Anterior cingulate cortex (tissue), 58 donors: ENCODE measurements at regions not wholly inside any gene's neighbourhood (a gene's known extent, or its start where the extent isn't known, plus 50 kb on each side); places are given as distances from the start of the nearest gene placed in this dataset.

Source experiments
- DNase-seq, 58 donors: peaks; one replicate each; lab custom pipeline; 2025; lab: John Stamatoyannopoulos, UW

- peak in 7 of 58 donors; percentile 26 to 70 (median 43) for DNase-seq
These were observed 158.3 kb downstream of the GLI2 start for GRCh38 chr2:120893811-120894584.

DNA sequence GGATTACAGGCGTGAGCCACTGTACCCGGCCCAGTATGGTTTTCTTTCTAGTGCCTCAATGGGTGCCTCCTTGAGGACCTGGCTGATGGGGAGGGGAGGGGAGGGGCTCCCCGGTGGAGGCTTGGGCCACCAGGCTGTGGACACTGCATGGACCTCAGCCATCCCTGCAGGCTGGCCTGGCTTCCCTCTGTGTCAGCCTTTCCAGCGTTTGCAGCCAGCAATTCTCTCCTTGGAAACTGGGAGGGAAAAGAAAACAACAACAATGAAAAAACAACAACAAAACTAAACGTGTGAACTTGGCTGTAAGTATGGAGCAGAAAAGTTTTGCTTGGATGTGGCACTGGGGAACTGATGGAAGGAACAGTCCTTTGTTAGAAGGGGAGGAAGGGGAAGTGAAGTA, 159.3 kb downstream of the GLI2 start:
- DNase-seq, result peak in 24 of 58 donors; percentile 19 to 68 (median 33)

DNA sequence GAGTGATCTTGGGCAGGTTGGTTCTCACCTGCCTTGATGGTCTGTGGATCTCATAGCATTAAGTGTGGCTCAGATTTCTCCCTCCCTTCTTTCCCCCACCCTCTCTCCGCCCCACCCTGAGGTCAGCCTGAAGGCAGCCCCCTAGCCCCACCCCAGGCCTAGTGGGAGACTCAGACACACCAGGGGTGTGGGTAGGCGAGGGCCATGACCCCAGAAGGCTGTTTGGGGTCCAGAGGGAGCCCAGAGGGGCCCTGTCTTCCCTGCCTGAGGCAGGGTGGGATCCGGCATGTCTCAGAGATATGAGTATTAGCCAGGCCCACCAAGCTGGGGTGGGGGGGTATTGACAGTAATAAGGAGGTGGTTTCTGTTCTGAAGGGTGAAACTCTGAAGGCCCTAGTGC, 160.5 kb downstream of the GLI2 start:
- no peak for DNase-seq

DNA sequence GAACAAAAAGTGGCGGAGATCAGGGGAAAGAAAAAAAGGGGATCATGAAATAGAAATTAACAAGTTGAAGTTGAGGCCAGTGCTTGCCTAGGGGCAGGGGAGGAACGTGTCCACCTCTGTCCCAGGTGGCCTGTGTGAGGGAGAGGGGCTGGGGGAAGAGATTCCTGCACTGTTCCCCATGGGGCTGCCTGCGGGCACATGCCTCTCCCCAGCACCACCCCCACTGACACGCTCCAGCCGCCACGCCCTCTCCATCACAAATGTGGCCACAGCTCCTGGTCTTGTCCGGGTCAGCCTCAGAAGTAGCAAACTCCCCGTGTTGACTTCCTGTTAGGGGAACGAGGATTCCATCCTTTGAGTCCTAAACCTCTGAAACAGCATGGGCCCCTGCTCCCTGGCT, 161.2 kb downstream of the GLI2 start:
- DNase-seq, result no peak

GRCh38 chr2:120897399-120897798, 161.7 kb downstream of the GLI2 start:
- no peak for DNase-seq

- DNase-seq, result no peak
These were observed 162.8 kb downstream of the GLI2 start for GRCh38 chr2:120898496-120898895.

GRCh38 chr2:120898961-120899750, 163.5 kb downstream of the GLI2 start:
- DNase-seq, result no peak

DNA sequence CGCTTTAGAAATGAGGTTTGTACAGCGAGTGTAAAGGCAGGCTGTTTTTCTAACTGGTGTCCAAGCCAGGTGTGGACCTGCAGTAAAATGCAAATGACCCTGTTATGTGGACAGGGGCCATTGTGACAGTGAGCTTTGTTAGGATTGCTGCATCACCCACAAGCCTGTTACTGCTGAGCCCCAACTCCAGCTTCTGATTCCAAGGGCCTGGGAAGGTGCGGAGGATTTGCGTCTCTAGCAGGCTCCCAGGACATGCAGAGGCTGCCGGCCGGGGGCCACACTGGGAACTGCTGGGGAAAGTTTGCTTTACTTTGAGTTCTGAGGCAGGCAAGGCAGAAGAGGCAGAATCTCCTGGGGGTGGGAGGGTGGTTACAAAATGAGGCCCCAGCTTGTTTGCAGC, 164.1 kb downstream of the GLI2 start:
- no peak for DNase-seq

DNA sequence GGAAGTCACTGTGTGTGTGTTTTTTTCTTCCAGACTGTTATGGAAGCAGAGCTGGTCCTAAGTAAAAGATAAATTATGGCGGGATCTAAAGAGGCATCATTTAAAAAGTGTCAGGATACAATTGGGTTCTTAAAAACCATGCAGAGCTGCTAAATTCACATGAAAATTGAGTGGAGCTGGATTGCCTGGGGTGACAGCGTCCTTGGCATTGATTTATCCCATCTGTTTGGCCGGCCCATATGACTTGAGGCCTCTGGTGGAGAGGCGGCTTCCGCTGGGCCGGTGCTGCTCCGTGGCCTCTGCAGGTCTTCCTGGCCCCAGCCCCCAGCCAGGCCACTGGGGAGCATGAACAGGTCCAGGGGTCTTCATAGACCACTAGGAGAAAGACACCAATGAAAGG, 165.5 kb downstream of the GLI2 start:
- no peak for DNase-seq

- DNase-seq, result no peak
These were observed 166.9 kb downstream of the GLI2 start for GRCh38 chr2:120902592-120902991.

- no peak for DNase-seq
These were observed 168.7 kb downstream of the GLI2 start for GRCh38 chr2:120904379-120904778.

DNA sequence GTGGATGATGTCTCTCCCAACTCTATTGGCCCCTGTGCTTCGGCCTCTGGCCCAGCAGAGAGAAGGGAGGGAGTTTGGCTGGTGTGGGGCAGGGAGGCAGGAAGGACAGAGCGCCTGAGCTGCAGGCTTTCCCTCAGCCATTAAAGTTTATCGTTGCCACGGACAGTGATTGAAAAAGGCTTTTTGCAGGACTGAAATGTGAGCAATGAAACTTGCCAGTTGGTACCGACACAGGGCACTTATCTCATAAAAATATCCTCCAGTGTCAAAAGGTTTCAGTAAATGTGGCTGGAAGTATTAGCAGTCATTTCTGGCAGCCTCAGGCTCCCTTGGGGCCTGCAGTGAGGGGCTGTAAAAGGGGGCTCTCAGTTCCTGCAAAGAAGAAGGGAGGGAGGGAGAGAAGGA, 169.2 kb downstream of the GLI2 start:
- peak in 1 of 58 donors; percentile 4 for DNase-seq

DNA sequence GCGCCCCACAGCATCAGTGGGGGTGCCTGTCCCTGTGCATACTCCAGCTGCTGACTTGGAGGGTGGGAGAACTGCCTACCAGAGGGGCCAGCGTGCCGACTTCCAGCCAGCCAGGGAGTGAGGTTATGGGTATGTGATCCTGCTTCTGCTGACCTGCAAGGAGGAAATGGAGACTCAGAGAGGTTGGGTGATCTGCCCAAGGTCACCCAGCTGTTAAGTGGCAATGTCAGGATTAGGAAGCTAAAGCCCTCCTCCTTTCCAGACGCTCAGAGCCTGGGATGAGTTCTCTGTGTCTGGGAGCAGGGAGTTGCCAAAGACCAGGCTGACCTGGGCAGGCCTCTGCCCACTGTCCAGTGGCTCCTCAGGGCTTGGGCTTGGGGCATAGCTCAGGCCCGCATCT, 169.6 kb downstream of the GLI2 start:
- no peak for DNase-seq

DNA sequence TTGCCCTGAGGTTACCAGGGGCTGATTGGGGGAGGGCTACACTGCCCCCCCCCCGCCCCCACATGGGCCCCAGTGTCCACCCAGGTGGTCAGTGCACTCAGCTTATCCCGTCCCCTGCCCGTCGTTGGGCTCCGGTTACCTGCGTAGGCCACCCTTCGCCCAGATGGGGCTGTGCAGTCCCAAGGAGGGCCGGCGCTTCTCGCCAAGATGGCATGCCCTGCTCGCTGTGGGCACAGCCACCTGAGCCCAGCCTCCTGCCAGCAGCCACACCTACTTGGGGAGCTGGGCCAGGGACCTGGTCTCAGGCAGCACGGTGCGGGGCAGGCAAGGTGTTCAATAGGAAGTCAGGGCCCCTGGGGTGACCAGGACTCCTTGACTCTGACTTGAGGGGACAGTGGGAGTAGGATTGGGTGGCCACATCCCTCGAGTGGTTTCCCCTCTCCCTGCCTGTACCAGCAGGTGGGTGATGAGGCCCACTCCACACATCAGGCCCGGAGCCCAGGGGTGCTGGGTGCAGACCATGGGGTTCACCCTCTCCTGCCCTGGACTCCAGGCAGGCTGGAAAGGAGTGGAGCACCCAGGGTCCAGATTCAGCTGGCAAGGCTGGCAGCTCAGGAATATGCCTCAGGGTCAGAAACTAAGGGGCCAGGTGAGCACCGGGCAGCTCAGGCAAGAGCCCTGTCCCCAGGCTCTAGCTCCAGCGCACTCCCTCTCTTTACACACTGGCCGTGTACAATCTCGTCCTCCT, 170.3 kb downstream of the GLI2 start:
- DNase-seq, result no peak

DNA sequence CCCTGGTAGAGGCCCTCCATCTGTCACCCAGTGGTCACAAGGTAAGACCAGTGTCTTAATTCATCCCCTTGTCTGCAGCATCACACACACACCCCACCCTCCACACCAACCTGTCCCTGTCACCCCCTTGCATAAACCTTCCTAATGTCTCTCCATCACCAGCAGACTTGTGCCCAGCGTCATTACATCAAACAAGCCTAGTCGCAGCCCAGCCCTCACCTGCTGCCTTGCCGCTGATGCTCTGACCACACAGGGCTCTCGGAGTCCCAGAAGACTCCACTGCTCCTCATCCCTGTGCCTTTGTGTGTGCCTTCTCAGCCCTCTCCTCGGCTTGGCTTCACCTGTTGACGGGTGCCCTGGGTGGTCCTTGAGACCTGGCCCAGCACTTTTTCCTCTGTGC, 171.2 kb downstream of the GLI2 start:
- DNase-seq, result no peak

DNA sequence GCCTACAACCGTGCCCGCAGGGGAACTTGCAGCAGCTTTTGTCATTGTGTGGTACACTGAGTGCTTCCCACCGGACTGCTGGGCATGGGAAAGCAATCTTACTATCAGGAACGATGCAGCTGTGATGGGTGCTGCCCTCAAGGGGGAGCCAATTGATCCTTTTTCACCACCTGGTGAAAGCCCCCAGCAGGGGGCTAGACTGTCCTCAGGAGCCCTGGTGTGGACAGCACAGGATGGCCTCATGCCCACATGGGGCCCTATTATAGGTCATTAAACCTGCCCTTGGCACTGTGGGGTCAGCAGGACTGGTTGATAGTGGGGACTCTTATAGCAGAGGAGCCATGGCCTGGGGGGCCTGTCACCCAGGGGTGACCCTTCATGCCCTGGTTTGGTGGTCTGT, 172.2 kb downstream of the GLI2 start:
- no peak for DNase-seq

DNA sequence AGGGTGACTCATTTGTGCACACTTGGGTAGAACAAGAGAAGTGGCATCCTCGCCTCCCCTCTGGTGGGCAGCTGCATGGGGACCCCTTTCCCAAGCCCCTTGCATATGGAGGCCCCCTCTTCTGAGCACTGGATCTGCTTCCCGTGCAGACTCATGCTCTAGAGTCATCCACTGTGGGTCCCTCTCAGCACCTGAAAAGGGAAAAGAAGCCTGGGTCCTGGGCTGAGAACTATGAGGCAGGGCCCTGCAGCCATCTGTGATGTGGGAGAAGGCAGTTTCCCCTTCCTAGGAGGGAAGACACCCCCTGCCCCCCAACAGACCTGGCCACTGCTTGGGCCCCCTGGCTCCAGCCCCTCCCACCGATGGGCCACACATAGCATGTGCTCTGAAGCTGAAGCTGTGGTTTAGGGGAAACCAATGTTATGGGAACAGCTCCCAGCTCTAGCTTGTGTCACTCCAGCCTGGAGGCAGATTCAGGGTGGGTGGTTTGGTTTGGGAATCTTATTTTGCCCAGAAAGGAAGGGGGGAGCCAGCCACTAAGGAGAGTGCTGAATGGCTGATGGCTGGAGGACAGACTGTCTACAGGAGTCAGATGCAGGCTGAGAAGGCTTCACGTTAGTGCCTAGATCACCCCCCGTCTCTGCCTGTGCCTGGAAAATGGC, 172.8 kb downstream of the GLI2 start:
- no peak for DNase-seq

DNA sequence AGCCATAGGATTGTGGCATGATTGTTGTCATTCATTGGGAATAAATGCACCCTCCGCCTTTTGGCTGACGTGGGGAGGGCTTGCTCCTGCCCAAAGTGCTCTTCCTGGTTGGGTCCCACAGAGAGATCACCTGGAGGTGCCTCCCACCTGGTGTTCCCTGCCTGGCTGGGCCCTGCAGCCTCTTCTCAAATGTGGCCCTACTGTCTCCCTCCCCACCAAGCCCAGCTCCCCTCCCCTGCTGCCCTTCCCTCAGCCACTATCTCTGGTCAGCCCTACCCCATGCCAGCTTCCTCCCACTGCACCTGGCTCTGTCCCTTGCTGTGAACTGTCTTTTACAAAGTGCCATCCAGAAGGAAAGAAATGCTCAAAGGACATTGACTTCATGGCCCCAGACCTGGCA, 173.4 kb downstream of the GLI2 start:
- no peak for DNase-seq

GRCh38 chr2:120910164-120910563, 174.5 kb downstream of the GLI2 start:
- peak in 3 of 58 donors; percentile 17 to 42 (median 25) for DNase-seq
